ENCODE measurements at regions not wholly inside any gene's neighbourhood (a gene's known extent, or its start where the extent isn't known, plus 50 kb on each side); places are given as distances from the start of the nearest gene placed in this dataset.

- no peaks in the 10 kb centered on the region for H3K36me3 ChIP-seq (ENCODE audit: control insufficient read depth, low read length)
- H4K20me1 ChIP-seq (ENCODE audit: control insufficient read depth, insufficient read depth, low read depth, low read length): no peaks in the 10 kb centered on the region
- H3K4me1 ChIP-seq (ENCODE audit: control insufficient read depth, low read length): no peaks in the 10 kb centered on the region
- no peak overlapping the region for H3K4me2 ChIP-seq (ENCODE audit: low read length)
- no peak overlapping the region for H3K27ac ChIP-seq (ENCODE audit: low read depth, low read length)
- TF ChIP-seq EZH2phosphoT487 (IDR thresholded peaks at IDR 0.05; ENCODE audit: borderline replicate concordance, low read length): no peak
- no peak for TF ChIP-seq CTCF (IDR thresholded peaks at IDR 0.05; ENCODE audit: low read depth, low read length, poor library complexity, severe bottlenecking)
- H3K9me2 ChIP-seq (replicated peaks; ENCODE audit: control insufficient read depth, low read length): no peaks in the 10 kb centered on the region
- no peaks in the 10 kb centered on the region for H3K9me3 ChIP-seq (ENCODE audit: control insufficient read depth, insufficient read depth, low read length)
- no peak overlapping the region for H3K4me3 ChIP-seq (ENCODE audit: low read length)
- H3K27me3 ChIP-seq (ENCODE audit: control insufficient read depth, low read length): no peaks in the 10 kb centered on the region
- no peaks in the 10 kb centered on the region for H3K79me2 ChIP-seq (ENCODE audit: control insufficient read depth, low read length)
- H3F3A ChIP-seq (ENCODE audit: control insufficient read depth, insufficient read depth): no peaks in the 10 kb centered on the region
These were observed 1120.5 kb downstream of the BRD1 start for GRCh38 chr22:48706934-48707762.

- Histone ChIP-seq H3K4me2 (ENCODE audit: low read length) (no peak overlapping the region), H3K4me3 (ENCODE audit: low read length) (no peak overlapping the region), H3K27me3 (ENCODE audit: control insufficient read depth, low read length) (no peaks in the 10 kb centered on the region), H3K9me2 (replicated peaks; ENCODE audit: control insufficient read depth, low read length) (no peaks in the 10 kb centered on the region), H3K36me3 (ENCODE audit: control insufficient read depth, low read length) (no peaks in the 10 kb centered on the region), H3K79me2 (ENCODE audit: control insufficient read depth, low read length) (no peaks in the 10 kb centered on the region), H3K27ac (ENCODE audit: low read depth, low read length) (no peak overlapping the region), H3F3A (ENCODE audit: control insufficient read depth, insufficient read depth) (no peaks in the 10 kb centered on the region), H3K4me1 (ENCODE audit: control insufficient read depth, low read length) (no peaks in the 10 kb centered on the region), H3K9me3 (ENCODE audit: control insufficient read depth, insufficient read depth, low read length) (no peaks in the 10 kb centered on the region), H4K20me1 (ENCODE audit: control insufficient read depth, insufficient read depth, low read depth, low read length) (no peaks in the 10 kb centered on the region)
- TF ChIP-seq CTCF (IDR thresholded peaks at IDR 0.05; ENCODE audit: low read depth, low read length, poor library complexity, severe bottlenecking) (no peak), EZH2phosphoT487 (IDR thresholded peaks at IDR 0.05; ENCODE audit: borderline replicate concordance, low read length) (no peak)
These were observed 1121.6 kb downstream of the BRD1 start for GRCh38 chr22:48705917-48706605.

GRCh38 chr22:48705159-48705916, 1122.3 kb downstream of the BRD1 start:
- Histone ChIP-seq H3F3A (ENCODE audit: control insufficient read depth, insufficient read depth) (no peaks in the 10 kb centered on the region), H3K27ac (ENCODE audit: low read depth, low read length) (no peak overlapping the region), H4K20me1 (ENCODE audit: control insufficient read depth, insufficient read depth, low read depth, low read length) (no peaks in the 10 kb centered on the region), H3K9me2 (replicated peaks; ENCODE audit: control insufficient read depth, low read length) (no peaks in the 10 kb centered on the region), H3K27me3 (ENCODE audit: control insufficient read depth, low read length) (no peaks in the 10 kb centered on the region), H3K4me1 (ENCODE audit: control insufficient read depth, low read length) (no peaks in the 10 kb centered on the region), H3K9me3 (ENCODE audit: control insufficient read depth, insufficient read depth, low read length) (no peaks in the 10 kb centered on the region), H3K4me3 (ENCODE audit: low read length) (no peak overlapping the region), H3K36me3 (ENCODE audit: control insufficient read depth, low read length) (no peaks in the 10 kb centered on the region), H3K4me2 (ENCODE audit: low read length) (no peak overlapping the region), H3K79me2 (ENCODE audit: control insufficient read depth, low read length) (no peaks in the 10 kb centered on the region)
- TF ChIP-seq CTCF (IDR thresholded peaks at IDR 0.05; ENCODE audit: low read depth, low read length, poor library complexity, severe bottlenecking): no peak
- no peak for TF ChIP-seq EZH2phosphoT487 (IDR thresholded peaks at IDR 0.05; ENCODE audit: borderline replicate concordance, low read length)
